Activated CD4-positive, alpha-beta T cell treated with anti-CD3 and anti-CD28 coated beads for 36 hours (primary cell): ENCODE measurements at regions not wholly inside any gene's neighbourhood (a gene's known extent, or its start where the extent isn't known, plus 50 kb on each side); places are given as distances from the start of the nearest gene placed in this dataset.

Experiments
- ATAC-seq: fragments of 200-7000 bp; cut with Tn5 transposase; one replicate; pipeline ENCODE4 v1.10.0; 2021; ENCODE audit warnings: mild to moderate bottlenecking, moderate library complexity
- CTCF ChIA-PET: fragments of 350-600 bp; sonication (Branson Sonifier 250); formaldehyde crosslinking; loops from one replicate; lab custom pipeline; 2021; ENCODE audit warnings: antibody characterized with exemption; lab: Charles Lee
- POLR2A ChIA-PET: fragments of 350-600 bp; sonication (Branson Sonifier 250); formaldehyde crosslinking; loops from one replicate; lab custom pipeline; 2021; ENCODE audit warnings: antibody characterized with exemption, inconsistent platforms; lab: Charles Lee
- DNase-seq: peaks from one replicate; pipeline ENCODE4 v3.0.0-alpha.2; 2020
- H3K27ac Mint-ChIP-seq: one replicate; pipeline ENCODE4 v1.8.0; 2021; ENCODE audit warnings: mixed read lengths
- H3K27me3 Mint-ChIP-seq: one replicate; pipeline ENCODE4 v1.8.0; 2021; ENCODE audit warnings: mixed read lengths
- H3K36me3 Mint-ChIP-seq: one replicate; pipeline ENCODE4 v1.8.0; 2021; ENCODE audit warnings: low read depth, mixed read lengths
- H3K4me1 Mint-ChIP-seq: one replicate; pipeline ENCODE4 v1.8.0; 2021; ENCODE audit warnings: mixed read lengths
- H3K4me3 Mint-ChIP-seq: one replicate; pipeline ENCODE4 v1.8.0; 2021; ENCODE audit warnings: mild to moderate bottlenecking, moderate library complexity, mixed read lengths
- H3K9me3 Mint-ChIP-seq: one replicate; pipeline ENCODE4 v1.8.0; 2021; ENCODE audit warnings: low read depth, mixed read lengths
- intact Hi-C, 2 experiments: fragments of 100-400 bp; cut with DNase I in 1 of 2; cut with micrococcal nuclease in 1 of 2; formaldehyde crosslinking; loops; one replicate each; pipeline versions ENCODE4 v1.14.2 to v1.15.1; 2022 to 2024; cut with DNase I, micrococcal nuclease

DNA sequence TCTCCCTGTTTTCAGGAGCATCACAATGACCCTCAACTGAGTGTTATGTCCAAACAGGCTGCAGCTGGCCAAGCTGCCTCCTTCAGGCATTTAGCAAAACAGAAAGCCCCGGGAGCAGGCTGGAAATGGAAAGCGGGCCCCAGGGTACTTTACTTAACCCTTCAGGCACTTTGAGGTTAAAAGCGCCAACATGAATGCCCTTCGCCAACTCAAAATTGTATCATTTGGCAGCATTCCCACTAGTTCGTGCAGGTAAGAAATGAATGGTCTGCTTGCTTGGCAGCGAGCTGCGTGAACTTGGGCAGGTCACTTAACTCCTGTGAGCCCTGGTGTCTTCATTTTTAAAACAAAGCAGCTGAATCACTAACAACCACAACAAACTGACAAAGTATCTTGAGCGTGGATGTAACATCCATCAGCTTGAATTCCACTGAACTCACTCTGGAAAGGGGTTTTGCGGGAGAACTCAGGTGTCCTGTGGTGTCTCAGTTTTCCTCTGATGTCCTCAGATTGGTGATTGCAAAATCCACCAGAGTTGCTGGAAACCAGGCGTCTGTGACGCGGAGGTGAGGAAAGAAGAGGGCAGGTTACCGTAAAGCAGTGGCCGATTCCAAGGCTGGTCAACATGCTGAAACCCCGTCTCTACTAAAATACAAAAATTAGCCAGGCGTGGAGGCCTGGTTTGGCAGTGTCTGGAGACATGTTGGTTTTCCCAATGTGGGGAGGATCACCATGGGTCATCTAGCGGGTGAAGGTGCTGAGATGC, 118.8 kb upstream of the ZNF217 start:
- ATAC-seq, result no peak
- intact Hi-C loops, result no loop called here
- H3K4me1 Mint-ChIP-seq, result peaks cover 35% of the 10 kb centered on the region
- no peaks in the 10 kb centered on the region for H3K27me3 Mint-ChIP-seq
- no peak overlapping the region for H3K4me3 Mint-ChIP-seq
- no peaks in the 10 kb centered on the region for H3K9me3 Mint-ChIP-seq
- CTCF ChIA-PET, result interaction anchor here (0.6 kb wide), 2 partner anchors 60 to 168 kb away, joined by 3 read pairs; no protein-coding TSS in a partner anchor
- DNase-seq, result no peak
- POLR2A ChIA-PET, result no interaction called here
- no peaks in the 10 kb centered on the region for H3K36me3 Mint-ChIP-seq
- H3K27ac Mint-ChIP-seq, result no peak overlapping the region

DNA sequence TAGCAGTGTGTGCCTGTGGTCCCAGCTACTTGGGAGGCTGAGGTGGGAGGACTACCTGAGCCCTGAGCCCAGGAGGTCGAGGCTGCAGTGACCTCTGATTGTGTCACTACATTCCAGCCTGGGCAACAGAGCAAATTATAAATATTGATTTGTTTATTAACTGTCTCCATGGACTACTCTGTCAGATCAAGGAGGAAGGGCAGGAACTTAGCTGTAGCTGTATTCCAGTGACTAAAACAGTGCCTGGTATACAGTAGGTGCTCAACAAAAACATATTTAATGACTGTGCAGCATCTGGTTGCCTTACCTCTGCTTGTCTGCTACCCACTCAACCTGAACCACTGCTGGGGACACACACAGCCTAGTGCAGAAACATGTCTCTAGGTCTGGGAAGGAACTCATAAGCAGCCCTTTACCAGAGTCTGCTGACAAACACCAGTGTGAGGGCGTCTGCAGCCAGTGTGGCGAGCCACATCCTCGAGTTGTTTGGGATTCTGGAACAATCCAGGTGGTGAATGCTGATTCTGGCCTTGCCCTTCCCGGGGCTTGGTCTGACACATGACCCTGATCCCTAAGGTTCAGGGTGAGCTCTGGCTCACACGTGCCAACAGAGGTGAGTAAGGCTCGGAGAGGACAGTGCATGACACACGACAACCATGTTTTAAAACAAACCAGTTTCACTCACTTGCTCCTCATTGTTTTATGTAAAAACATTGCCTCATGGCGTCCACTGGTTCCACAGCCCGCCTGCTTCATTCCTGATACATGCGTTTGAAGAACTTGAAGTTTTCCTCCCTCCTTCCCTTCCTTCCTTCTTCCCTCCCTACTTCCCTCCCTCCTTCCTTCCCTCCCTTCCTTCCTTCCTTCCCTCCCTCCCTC, 117.9 kb upstream of the ZNF217 start:
- Mint-ChIP-seq H3K27ac (no peak overlapping the region), H3K27me3 (no peaks in the 10 kb centered on the region), H3K4me1 (peaks cover 43% of the 10 kb centered on the region), H3K9me3 (no peaks in the 10 kb centered on the region), H3K36me3 (no peaks in the 10 kb centered on the region), H3K4me3 (no peak overlapping the region)
- CTCF ChIA-PET, result interaction anchor here (0.6 to 0.7 kb wide), 4 partner anchors 12 to 168 kb away, joined by 3 read pairs; no protein-coding TSS in a partner anchor
- DNase-seq (peak; percentile 21), ATAC-seq (no peak)
- intact Hi-C loops, result no loop called here
- POLR2A ChIA-PET, result no interaction called here

DNA sequence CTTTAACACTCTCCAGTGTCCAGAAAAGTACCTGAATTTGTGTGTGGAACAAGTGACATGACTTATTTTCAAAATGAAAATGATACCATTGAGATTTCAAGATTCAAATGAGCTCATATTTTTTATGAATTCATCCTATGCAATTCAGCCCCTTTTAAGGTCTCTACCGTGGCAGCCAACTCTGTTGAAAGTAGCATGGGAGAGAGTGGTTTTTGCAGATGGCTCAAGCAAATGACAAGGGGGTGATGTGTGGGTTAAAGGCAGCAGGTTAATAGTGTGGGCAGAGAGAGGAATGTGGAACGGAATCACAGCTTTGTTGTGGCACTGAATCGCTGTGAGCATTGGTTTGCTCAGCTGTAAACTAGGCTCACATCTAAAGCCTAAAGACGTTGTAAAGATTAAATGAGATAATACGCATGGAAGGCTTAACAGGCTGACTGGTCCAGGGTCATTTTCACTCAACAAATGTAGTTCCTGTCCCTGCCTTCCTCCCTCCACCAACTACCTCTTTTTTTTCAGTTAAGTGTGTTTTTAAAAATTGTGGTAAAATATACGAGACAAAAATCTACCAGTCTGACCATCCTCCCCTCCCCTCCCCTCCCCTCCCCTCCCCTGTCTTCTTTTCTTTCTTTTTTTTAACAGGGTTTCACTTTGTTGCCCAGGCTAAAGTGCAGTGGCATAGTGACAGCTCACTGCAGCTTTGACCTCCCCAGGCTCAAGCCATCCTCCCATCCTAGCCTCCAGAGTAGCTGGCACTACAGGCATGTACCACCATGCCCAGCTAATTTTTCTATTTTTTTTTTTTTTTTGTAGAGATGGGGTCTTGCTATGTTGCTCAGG, 114.7 kb upstream of the ZNF217 start:
- intact Hi-C loops, result loop anchor here (1.0 to 5.0 kb wide), 13 partner anchors 19 to 209 kb away; no protein-coding TSS in a partner anchor
- ChIA-PET POLR2A (interaction anchor here (0.5 to 1.8 kb wide), 19 partner anchors 11 to 765 kb away, joined by 3 to 15 read pairs (median 4); partner anchors contain the start of gene ZNF217), CTCF (interaction anchor here (0.6 to 3.4 kb wide), 16 partner anchors 20 to 234 kb away, joined by 3 to 17 read pairs (median 4); no protein-coding TSS in a partner anchor)
- no peaks in the 10 kb centered on the region for H3K9me3 Mint-ChIP-seq
- DNase-seq (peak; percentile 66), ATAC-seq (peak; percentile 81)
- H3K27me3 Mint-ChIP-seq, result no peaks in the 10 kb centered on the region
- H3K4me1 Mint-ChIP-seq, result peaks cover 51% of the 10 kb centered on the region
- no peaks in the 10 kb centered on the region for H3K36me3 Mint-ChIP-seq
- H3K27ac Mint-ChIP-seq, result peak overlapping the region; percentile 94
- H3K4me3 Mint-ChIP-seq, result peak overlapping the region; percentile 59

DNA sequence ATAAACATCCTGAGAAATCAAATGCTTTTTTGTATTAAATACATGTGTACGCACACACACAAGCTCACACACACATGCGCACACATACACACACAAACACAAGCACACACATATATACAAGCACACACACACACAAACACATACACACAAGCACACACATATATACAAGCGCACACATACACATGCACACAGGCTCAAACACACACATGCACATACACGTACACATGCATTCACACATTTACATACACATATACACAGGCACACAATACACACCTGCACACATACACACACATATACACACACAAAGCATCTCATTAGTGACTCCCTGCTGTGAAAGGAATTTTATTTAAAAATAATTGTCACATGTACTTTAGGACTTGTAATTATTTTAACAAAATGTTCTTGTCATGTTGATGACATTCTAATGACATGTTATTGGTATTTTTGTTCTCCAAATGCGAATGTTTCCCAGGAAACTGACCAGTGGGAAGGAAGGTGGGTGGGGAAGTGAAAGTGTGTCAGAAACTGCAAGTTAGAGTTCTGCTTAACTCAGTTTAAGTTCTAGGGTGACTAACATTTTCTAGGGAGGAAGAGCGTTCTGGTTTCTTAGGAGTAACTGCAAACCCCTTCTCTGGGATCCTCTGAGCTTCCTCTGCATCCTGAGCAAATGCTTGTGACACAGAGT, 113.9 kb upstream of the ZNF217 start:
- POLR2A ChIA-PET, result interaction anchor here (0.6 to 1.8 kb wide), 15 partner anchors 11 to 192 kb away, joined by 3 to 15 read pairs (median 4); partner anchors contain the start of gene ZNF217
- CTCF ChIA-PET, result interaction anchor here (0.6 to 3.4 kb wide), 15 partner anchors 18 to 235 kb away, joined by 3 to 17 read pairs (median 4); no protein-coding TSS in a partner anchor
- Mint-ChIP-seq H3K4me1 (peaks cover 51% of the 10 kb centered on the region), H3K36me3 (no peaks in the 10 kb centered on the region), H3K27me3 (no peaks in the 10 kb centered on the region), H3K9me3 (no peaks in the 10 kb centered on the region), H3K27ac (peak overlapping the region; percentile 94), H3K4me3 (peak overlapping the region; percentile 59)
- ATAC-seq (peak; percentile 53), DNase-seq (peak; percentile 58)
- intact Hi-C loops, result loop anchor here (1.0 to 5.0 kb wide), 17 partner anchors 15 to 210 kb away; no protein-coding TSS in a partner anchor

DNA sequence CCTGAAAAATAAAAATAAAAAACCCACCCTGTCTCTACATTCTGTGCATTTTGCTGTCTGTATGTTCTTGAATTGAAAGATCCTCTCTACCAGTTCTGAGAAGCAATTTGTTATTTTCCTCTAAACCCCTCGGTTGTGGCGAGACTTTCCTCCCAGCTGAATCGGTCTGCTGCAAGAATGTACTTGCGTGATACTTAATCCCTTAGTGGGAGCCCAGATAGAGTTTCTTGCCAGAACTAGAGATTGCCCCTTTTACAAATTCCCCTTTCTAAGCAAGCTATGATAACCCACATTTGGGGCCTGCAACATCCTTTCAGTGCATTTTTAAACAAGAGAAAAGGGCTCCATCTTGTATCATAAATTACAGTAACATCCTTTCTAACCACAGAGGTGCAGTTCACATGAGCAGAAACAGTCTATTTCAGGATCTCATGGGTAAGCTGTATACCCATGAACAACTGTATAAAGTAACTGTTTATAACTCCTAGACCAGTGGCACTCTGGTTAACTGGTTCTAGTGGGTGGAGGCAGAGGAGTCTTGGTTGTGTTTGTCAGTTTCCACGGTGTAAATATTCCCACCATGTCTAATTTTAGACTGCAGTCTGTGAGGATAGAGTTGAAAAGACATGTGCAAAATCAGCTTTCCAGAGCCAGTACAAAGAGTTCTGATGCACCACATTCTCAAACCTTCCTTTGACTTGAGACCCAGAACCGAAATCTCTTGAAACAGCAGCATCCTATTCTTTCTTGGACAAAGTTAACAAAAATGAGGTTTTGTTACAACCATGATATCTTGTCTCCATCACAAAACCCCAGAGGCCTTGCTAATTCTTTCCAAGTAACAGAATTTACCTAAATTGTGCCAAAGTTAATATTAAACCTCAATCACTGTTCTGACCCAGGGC, 113.1 kb upstream of the ZNF217 start:
- ATAC-seq (peak; percentile 17), DNase-seq (peak; percentile 47)
- CTCF ChIA-PET, result interaction anchor here (0.6 to 3.4 kb wide), 7 partner anchors 18 to 209 kb away, joined by 3 to 17 read pairs (median 3); no protein-coding TSS in a partner anchor

DNA sequence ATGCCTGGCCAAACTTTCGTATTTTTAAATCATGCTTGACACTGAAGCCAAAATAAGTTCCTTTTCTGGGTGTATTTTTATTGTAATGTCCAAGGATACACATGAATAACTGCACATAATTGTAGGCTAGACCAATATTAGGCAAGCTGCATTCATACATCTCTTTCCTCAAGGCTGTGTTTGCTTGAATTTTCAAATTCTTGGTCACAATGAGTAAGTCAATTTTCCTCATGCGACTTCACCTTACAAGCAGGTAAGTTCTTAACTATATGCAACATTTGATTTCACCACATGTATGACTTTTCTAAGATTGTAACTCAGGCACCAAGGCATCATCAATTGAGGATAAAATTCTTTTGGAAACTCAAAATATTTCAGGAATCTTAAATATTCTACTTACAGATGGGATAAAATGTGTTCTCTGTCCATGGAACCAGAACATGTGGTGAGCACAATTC, 112.4 kb upstream of the ZNF217 start:
- ATAC-seq, result no peak
- no peaks in the 10 kb centered on the region for H3K36me3 Mint-ChIP-seq
- peaks cover 47% of the 10 kb centered on the region for H3K4me1 Mint-ChIP-seq
- H3K27me3 Mint-ChIP-seq, result no peaks in the 10 kb centered on the region
- intact Hi-C loops, result loop anchor here (2.0 to 5.0 kb wide), 6 partner anchors 13 to 211 kb away; no protein-coding TSS in a partner anchor
- POLR2A ChIA-PET, result no interaction called here
- CTCF ChIA-PET, result interaction anchor here (0.6 to 3.4 kb wide), 4 partner anchors 37 to 210 kb away, joined by 3 to 17 read pairs (median 3); no protein-coding TSS in a partner anchor
- no peaks in the 10 kb centered on the region for H3K9me3 Mint-ChIP-seq
- peak overlapping the region; percentile 94 for H3K27ac Mint-ChIP-seq
- DNase-seq, result no peak
- H3K4me3 Mint-ChIP-seq, result peak overlapping the region; percentile 39

More for the DNA sequence above, 113.1 kb upstream of the ZNF217 start:
- Mint-ChIP-seq H3K4me1 (peaks cover 49% of the 10 kb centered on the region), H3K36me3 (no peaks in the 10 kb centered on the region), H3K4me3 (peak overlapping the region; percentile 39), H3K9me3 (no peaks in the 10 kb centered on the region), H3K27ac (peak overlapping the region; percentile 94), H3K27me3 (no peaks in the 10 kb centered on the region)
- POLR2A ChIA-PET, result no interaction called here
- intact Hi-C loops, result loop anchor here (1.0 to 5.0 kb wide), 8 partner anchors 14 to 211 kb away; no protein-coding TSS in a partner anchor

DNA sequence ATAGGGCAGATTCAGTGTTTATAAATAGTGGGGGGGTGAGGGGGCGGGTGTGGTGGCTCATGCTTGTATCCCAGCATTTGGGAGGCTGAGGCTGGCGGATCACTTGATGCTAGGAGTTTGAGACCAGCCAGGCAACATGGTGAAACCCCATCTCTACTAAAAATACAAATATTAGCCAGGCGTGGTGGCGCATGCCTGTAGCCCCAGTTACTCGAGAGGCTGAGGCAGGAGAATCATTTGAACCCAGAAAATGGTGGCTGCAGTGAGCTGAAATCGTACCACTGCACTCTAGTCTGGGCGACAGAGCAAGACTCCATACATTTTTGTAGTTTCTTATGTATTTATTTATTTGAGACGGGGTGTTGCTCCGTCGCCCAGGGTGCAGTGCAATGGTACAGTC, 109.0 kb upstream of the ZNF217 start:
- no peak overlapping the region for H3K4me3 Mint-ChIP-seq
- CTCF ChIA-PET, result no interaction called here
- intact Hi-C loops, result no loop called here
- ATAC-seq (no peak), DNase-seq (no peak)
- peaks cover 29% of the 10 kb centered on the region for H3K4me1 Mint-ChIP-seq
- H3K27me3 Mint-ChIP-seq, result no peaks in the 10 kb centered on the region
- POLR2A ChIA-PET, result interaction anchor here (0.8 kb wide), 1 partner anchor 35 kb away, joined by 4 read pairs; no protein-coding TSS in a partner anchor
- no peaks in the 10 kb centered on the region for H3K36me3 Mint-ChIP-seq
- no peaks in the 10 kb centered on the region for H3K9me3 Mint-ChIP-seq
- H3K27ac Mint-ChIP-seq, result no peak overlapping the region

DNA sequence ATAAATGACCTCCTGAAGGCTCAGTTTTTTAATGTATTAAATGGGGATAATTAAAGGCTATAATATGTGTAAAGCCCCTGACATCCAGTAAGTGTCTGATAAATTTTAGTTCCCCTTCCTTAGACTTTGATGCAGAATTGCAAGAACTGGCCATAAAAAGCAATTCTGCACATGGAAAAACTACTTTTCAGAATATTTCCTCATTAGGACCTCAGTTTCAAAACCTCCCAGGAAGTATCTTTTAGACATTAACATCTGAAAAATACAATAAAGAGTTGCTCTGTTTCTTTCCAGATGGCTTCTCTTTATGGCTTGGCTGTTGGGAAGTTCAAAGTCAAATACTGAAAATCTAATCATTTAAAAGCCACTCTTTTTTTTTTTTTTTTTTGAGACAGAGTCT, 106.3 kb upstream of the ZNF217 start:
- ATAC-seq, result no peak

DNA sequence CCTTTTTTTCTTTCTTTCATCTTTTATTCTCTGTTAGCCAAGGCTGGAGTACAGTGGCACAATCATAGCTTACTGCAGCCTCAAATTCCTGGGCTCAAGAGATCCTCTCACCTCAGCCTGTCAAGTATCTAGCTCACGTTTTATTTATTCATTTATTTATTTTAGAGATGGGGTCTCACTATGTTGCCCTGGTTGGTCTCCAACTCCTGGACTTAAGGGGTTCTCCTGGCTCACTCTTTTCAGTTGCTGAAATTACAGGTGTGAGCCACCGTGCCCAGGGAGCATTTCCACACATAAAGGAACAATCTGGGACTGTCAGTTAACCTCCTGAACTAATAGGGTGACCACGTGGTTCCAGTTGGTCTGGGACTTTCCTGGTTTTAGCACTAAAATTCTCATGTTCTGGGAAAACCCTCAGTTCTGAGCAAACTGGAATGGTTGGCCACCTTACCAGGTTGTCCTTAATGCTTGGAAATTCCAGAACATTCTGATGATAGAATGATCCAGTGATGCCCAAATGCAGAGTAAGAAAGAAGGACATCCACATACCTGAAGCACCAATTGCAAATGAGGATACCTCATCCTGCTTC, 105.5 kb upstream of the ZNF217 start:
- ChIA-PET CTCF (interaction anchor here (0.6 kb wide), 2 partner anchors 12 to 144 kb away, joined by 3 read pairs; no protein-coding TSS in a partner anchor), POLR2A (no interaction called here)
- Mint-ChIP-seq H3K36me3 (no peaks in the 10 kb centered on the region), H3K4me3 (no peak overlapping the region), H3K27ac (no peak overlapping the region), H3K4me1 (peaks cover 11% of the 10 kb centered on the region), H3K9me3 (no peaks in the 10 kb centered on the region), H3K27me3 (no peaks in the 10 kb centered on the region)
- intact Hi-C loops, result no loop called here
- DNase-seq, result no peak
- no peak for ATAC-seq

More for the DNA sequence above, 106.3 kb upstream of the ZNF217 start:
- Mint-ChIP-seq H3K9me3 (no peaks in the 10 kb centered on the region), H3K4me3 (no peak overlapping the region), H3K36me3 (no peaks in the 10 kb centered on the region), H3K4me1 (peaks cover 11% of the 10 kb centered on the region), H3K27me3 (no peaks in the 10 kb centered on the region), H3K27ac (no peak overlapping the region)
- intact Hi-C loops, result no loop called here
- ChIA-PET CTCF (no interaction called here), POLR2A (no interaction called here)
- DNase-seq, result no peak
